Stimulated activated CD4-positive, alpha-beta T cell treated with anti-CD3 and anti-CD28 coated beads, Interleukin-1b, Interleukin-23, amount 100 ng/mL, for 4 hours (primary cell): ENCODE measurements at regions not wholly inside any gene's neighbourhood (a gene's known extent, or its start where the extent isn't known, plus 50 kb on each side); places are given as distances from the start of the nearest gene placed in this dataset.
"Not testable (repeated sequence)": the region's sequence is repeated elsewhere in the genome, so short reads cannot be mapped to it uniquely, and the experiment has no call there.

ENCODE experiments used
- DNase-seq, 2 donors: peaks; one replicate each; pipeline ENCODE4 v3.0.0-alpha.2; 2020; ENCODE audit warnings: low read depth in 2 of 2

GRCh38 chr16:65845466-65846209, 520.9 kb upstream of the CDH5 start:
- no peak for DNase-seq

- DNase-seq = no peak
Observed at GRCh38 chr16:65843941-65844340, 522.5 kb upstream of the CDH5 start.

GRCh38 chr16:65842067-65842466, 524.4 kb upstream of the CDH5 start:
- DNase-seq = no peak

GRCh38 chr16:65838001-65838400, 528.5 kb upstream of the CDH5 start:
- no peak for DNase-seq

GRCh38 chr16:65837464-65837863, 529.0 kb upstream of the CDH5 start:
- DNase-seq = no peak

DNA sequence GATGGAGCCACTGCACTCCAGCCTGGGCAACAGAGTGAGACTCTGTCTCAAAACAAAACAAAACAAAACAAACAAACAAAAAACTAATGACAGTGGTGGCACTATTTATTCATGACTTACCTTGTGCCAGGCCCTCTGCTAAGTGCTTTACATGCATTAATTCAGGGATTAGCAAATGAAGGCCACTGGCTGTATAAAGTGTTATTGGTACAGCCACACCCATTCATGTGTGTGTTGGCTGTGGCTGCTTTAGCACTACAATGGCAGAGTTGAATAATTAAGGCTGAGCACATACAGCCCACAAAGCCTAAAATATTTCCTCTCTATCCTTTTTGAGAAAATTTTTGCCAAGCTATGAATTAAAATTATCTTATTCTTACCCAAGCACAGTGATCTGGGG, 531.8 kb upstream of the CDH5 start:
- DNase-seq = no peak

DNA sequence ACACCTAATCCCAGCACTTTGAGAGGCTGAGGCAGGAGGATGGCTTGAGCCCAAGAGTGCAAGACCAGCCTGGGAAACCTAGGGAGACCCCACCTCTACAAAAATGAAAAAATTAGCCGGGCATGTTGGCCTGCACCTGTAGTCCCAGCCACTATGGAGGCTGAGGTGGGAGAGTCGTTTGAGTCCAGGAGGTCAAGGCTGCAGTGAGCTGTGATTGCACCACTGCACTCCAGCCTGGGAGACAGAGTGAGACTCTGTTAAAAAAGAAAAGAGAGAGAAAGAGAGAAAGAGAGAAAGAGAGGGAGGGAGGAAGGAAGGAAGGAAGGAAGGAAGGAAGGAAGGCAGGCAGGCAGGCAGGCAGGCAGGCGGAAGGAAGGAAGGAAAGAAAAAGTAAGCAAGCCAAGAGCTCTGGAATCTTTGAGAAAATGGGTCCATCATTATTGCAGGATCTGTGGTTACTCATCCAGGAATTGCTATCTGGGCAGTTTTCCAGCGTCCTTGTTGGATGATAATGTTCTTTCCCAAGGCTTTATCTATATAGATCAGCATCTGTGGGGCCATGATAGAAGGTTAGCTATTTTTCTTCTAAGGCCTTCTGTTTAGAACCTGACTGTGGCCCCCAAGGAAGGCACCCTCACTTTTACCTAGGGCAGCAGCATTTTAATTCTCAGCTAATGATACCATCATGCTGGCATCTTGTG, 533.2 kb upstream of the CDH5 start:
- no peak for DNase-seq

GRCh38 chr16:65832679-65833078, 533.8 kb upstream of the CDH5 start:
- no peak for DNase-seq

GRCh38 chr16:65831903-65832666, 534.4 kb upstream of the CDH5 start:
- no peak for DNase-seq

DNA sequence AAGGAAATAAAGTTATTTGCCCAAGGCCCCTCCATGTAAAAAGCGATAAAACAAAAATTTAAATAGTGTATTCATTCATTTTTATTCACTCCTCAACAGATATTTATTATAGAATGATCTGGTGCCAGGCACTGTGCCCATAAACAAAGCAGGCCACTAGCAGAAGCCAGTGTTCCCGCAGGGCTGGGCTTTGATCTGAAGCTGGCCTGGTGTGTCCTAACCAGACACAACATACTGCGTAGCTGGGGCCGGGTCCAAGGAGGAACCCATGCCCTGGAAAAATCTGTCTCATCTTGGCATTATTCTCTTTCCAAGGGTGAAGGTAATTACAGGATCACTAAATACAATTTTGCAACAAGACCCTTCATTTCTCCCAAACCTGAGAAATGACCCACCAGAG, 537.4 kb upstream of the CDH5 start:
- no peak for DNase-seq

GRCh38 chr16:65828296-65828695, 538.2 kb upstream of the CDH5 start:
- no peak for DNase-seq

DNA sequence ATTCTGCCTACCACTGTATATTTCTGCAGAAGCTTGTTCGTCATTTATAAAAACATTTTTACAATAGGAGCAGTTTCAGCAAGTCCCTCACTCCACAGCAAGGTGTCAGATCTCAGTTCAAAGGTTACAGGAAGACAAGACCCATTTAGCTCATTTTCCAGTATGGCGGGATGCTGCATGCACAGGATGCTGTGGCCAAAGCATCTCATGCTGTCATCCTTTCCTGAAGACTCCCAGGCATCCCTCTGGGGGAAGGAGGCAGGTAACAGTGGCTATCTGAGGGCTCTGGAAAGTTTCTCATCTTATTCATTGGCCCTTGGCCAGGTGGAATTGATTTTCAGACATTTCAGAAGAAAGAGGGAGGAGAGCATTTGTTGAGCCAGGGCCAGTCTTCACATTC, 539.3 kb upstream of the CDH5 start:
- no peak for DNase-seq

GRCh38 chr16:65825191-65825856, 541.2 kb upstream of the CDH5 start:
- no peak for DNase-seq

GRCh38 chr16:65822148-65822547, 544.3 kb upstream of the CDH5 start:
- DNase-seq = no peak

- no peak for DNase-seq
Observed at GRCh38 chr16:65819136-65819898, 547.2 kb upstream of the CDH5 start.

DNA sequence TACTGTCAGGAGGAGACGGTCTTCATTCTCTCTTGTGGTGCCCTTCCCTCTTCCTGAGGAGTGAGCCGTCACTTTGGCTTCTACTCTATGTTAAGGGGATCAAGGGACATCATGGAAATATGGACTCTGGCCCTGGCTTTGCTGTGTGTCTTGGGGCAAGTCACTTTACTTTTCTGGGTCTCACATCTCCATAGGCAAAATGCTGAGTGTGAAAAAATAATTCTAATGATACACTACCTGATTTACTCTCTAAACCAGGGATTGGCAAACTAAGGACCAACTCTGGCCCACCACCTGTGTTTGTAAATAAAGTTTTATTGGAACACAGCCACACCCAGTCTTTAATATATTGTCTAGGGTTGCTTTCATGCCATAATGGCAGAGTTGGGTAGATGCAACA, 548.7 kb upstream of the CDH5 start:
- no peak for DNase-seq

GRCh38 chr16:65817066-65817465, 549.4 kb upstream of the CDH5 start:
- DNase-seq = no peak

GRCh38 chr16:65816556-65816955, 549.9 kb upstream of the CDH5 start:
- DNase-seq = no peak

DNA sequence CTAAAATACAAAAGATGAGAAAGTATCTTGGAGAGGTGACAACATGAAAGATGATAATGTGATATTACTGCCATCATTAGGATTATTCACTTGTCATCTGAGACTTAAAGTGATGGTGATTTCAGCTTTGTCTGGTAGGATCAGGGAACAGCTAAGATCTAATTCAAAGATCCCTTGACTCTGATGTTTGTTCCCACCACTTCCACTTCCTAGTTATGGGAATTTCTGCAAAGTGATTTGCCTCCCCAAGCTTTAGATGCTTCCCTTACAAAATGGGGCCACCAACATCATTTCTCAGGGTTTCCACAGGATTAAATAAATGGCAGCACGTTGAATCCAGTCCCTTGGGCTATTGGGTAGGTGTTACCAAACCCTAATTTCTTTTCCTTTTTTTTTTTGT, 550.8 kb upstream of the CDH5 start:
- DNase-seq = no peak

- not testable (repeated sequence) for DNase-seq
Observed at GRCh38 chr16:65813879-65814278, 552.6 kb upstream of the CDH5 start.

- DNase-seq = no peak
Observed at GRCh38 chr16:65809627-65810026, 556.9 kb upstream of the CDH5 start.
